Nephron (organoid): ENCODE measurements at regions not wholly inside any gene's neighbourhood (a gene's known extent, or its start where the extent isn't known, plus 50 kb on each side); places are given as distances from the start of the nearest gene placed in this dataset.

ENCODE experiments used
- H3K27ac Mint-ChIP-seq, 3 experiments: 2 replicates each; pipeline ENCODE4 v1.8.0; 2020; ENCODE audit warnings: mixed read lengths in 3 of 3, mild to moderate bottlenecking in 2 of 3, moderate library complexity in 1 of 3
- H3K27me3 Mint-ChIP-seq: 2 replicates; pipeline ENCODE4 v1.8.0; 2021; ENCODE audit warnings: low read depth, mild to moderate bottlenecking, moderate library complexity, mixed read lengths
- H3K36me3 Mint-ChIP-seq: 2 replicates; pipeline ENCODE4 v1.8.0; 2020; ENCODE audit warnings: low read depth, mixed read lengths
- H3K4me1 Mint-ChIP-seq: 2 replicates; pipeline ENCODE4 v1.8.0; 2020; ENCODE audit warnings: mixed read lengths
- H3K4me3 Mint-ChIP-seq, 3 experiments: 2 replicates each; pipeline ENCODE4 v1.8.0; 2020; ENCODE audit warnings: mild to moderate bottlenecking in 3 of 3, mixed read lengths in 3 of 3, moderate library complexity in 2 of 3
- H3K9me3 Mint-ChIP-seq: 2 replicates; pipeline ENCODE4 v1.8.0; 2020; ENCODE audit warnings: mixed read lengths
- TF ChIP-seq, protein P1 (sequence below), 3 experiments: fragments of 200-600 bp; sonication (generic); IDR thresholded peaks; one replicate each; pipeline ENCODE4 v1.5.0; 2021; ENCODE audit warnings: antibody characterized with exemption in 3 of 3; ENCODE audit not compliant: unreplicated experiment in 3 of 3

DNA sequence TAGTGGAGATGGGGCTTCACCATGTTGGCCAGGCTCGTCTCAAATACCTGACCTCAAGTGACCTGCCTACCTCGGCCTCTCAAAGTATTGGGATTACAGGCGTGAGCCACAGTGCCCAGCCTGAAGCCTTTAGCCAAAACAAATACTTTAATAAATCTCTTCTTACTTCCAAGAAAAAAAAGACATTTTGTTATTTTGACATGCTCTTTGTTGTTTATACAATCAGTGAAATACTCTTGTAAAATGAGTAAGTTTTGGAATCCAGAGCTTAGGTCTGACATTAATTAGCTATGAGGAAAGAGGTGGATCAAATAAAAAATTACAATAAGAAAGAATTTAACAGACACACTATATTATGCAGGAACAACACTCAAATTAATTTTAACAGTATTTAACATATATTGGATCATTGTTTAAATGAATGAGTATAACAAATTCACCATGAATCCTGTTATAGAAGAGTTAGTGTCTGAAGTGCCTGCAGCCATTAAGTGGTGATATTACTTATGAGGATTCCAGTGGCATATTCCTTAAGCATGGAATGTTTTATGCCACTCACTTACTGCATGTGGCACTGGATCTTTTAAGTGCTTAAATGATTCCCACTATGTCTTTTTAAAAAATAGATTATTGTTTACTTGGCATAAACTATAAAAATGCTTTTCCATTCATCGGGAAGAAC, 260.1 kb upstream of the GIMD1 start:
- H3K27ac Mint-ChIP-seq, result no peak overlapping the region
- no peaks in the 10 kb centered on the region for H3K9me3 Mint-ChIP-seq
- peaks cover 6% of the 10 kb centered on the region for H3K4me1 Mint-ChIP-seq
- no peak overlapping the region for H3K4me3 Mint-ChIP-seq
- TF ChIP-seq, protein P1, sequence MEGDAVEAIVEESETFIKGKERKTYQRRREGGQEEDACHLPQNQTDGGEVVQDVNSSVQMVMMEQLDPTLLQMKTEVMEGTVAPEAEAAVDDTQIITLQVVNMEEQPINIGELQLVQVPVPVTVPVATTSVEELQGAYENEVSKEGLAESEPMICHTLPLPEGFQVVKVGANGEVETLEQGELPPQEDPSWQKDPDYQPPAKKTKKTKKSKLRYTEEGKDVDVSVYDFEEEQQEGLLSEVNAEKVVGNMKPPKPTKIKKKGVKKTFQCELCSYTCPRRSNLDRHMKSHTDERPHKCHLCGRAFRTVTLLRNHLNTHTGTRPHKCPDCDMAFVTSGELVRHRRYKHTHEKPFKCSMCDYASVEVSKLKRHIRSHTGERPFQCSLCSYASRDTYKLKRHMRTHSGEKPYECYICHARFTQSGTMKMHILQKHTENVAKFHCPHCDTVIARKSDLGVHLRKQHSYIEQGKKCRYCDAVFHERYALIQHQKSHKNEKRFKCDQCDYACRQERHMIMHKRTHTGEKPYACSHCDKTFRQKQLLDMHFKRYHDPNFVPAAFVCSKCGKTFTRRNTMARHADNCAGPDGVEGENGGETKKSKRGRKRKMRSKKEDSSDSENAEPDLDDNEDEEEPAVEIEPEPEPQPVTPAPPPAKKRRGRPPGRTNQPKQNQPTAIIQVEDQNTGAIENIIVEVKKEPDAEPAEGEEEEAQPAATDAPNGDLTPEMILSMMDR (IDR thresholded peaks at IDR 0.05; ENCODE audit: unreplicated experiment in 3 of 3), result no peak
- no peaks in the 10 kb centered on the region for H3K27me3 Mint-ChIP-seq
- H3K36me3 Mint-ChIP-seq, result no peaks in the 10 kb centered on the region

DNA sequence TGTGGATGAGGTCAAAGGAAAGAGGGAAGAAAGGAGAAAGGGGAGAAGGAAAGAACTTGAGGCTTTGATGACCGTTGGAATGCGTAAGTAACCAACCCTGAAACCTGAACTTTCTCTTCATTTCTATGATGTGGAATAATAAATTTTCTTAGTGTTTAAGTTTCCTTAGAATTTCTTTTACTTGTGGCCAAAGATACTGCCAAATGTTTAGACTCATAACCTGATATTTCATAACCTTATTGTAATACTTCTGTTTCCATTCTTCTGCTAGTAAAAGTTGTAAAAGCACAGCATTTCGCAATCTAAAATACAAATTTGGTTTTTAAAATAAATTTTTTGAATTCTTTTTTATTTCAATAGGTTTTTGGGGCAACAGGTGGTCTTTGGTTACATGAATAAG, 258.5 kb upstream of the GIMD1 start:
- Mint-ChIP-seq H3K27me3 (no peaks in the 10 kb centered on the region), H3K9me3 (no peaks in the 10 kb centered on the region), H3K4me1 (peaks cover 6% of the 10 kb centered on the region), H3K36me3 (no peaks in the 10 kb centered on the region), H3K27ac (no peak overlapping the region), H3K4me3 (no peak overlapping the region)
- TF ChIP-seq, protein P1 (IDR thresholded peaks at IDR 0.05; ENCODE audit: unreplicated experiment in 3 of 3), result no peak

DNA sequence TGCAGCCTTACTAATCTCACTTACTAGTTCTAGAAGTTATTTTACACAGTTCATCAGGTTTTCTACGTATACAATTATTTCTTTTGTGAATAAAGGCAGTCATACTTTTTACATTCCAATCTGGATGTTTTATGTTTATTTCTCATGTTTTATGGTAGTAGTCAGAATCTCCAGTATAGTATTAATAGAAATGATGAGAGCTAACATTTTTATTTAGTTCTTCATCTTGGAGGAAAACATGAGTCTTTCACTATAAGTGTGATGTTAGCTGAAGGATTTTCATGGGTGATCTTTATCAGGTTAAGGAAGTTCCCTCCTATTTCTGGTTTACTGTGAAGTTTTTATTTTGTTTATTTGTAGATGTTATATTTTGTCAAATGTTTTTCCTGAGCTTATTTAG, 256.1 kb upstream of the GIMD1 start:
- no peak overlapping the region for H3K27ac Mint-ChIP-seq
- H3K27me3 Mint-ChIP-seq, result no peaks in the 10 kb centered on the region
- H3K36me3 Mint-ChIP-seq, result no peaks in the 10 kb centered on the region
- no peaks in the 10 kb centered on the region for H3K9me3 Mint-ChIP-seq
- H3K4me1 Mint-ChIP-seq, result peaks cover 5% of the 10 kb centered on the region
- H3K4me3 Mint-ChIP-seq, result no peak overlapping the region
- TF ChIP-seq, protein P1 (IDR thresholded peaks at IDR 0.05; ENCODE audit: unreplicated experiment in 3 of 3), result no peak

DNA sequence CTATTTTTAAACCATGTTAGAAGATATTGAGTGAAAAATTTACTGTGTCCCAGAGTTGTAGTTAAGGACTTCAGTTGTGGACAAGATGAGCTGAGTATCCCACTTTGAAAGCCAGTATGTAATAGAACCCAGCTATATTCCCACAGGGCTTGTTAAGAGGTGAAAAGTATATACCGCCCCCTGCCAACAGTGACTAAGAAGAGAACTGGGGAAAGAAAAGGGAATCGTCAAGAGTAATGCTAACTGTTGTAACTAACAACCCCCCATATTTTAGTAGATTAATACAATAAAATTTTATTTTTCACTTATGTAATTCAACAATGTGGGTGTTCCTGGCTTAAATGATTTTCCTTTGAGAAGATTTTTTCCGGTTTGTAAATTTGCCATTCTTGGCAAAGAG, 250.4 kb upstream of the GIMD1 start:
- no peak overlapping the region for H3K27ac Mint-ChIP-seq
- H3K9me3 Mint-ChIP-seq, result no peaks in the 10 kb centered on the region
- H3K4me3 Mint-ChIP-seq, result no peak overlapping the region
- H3K4me1 Mint-ChIP-seq, result peaks cover 11% of the 10 kb centered on the region
- TF ChIP-seq, protein P1 (IDR thresholded peaks at IDR 0.05; ENCODE audit: unreplicated experiment in 3 of 3), result no peak
- no peaks in the 10 kb centered on the region for H3K36me3 Mint-ChIP-seq
- H3K27me3 Mint-ChIP-seq, result no peaks in the 10 kb centered on the region

DNA sequence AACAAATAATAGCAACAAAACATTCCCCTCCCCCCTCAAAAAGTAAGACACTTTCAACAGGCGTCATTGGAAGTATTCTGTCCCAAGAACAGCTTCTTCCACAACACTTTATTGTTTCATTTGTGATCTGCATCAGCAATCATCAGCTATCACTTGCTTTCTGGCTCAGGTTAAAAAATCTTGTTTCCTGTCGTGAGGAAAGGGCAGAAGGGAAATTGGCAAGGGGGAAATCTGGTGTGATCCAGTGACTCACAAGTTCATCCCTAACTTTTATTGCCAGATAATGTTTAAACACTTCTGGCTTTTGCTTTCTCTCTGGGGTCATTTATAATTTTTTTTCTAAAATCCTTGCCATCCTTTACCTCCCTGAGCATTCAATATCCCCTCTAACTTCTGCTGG, 247.4 kb upstream of the GIMD1 start:
- H3K36me3 Mint-ChIP-seq, result no peaks in the 10 kb centered on the region
- H3K27ac Mint-ChIP-seq, result peak overlapping the region in 1 of 3 experiments; percentile 49
- TF ChIP-seq, protein P1 (IDR thresholded peaks at IDR 0.05; ENCODE audit: unreplicated experiment in 3 of 3), result no peak
- no peak overlapping the region for H3K4me3 Mint-ChIP-seq
- H3K27me3 Mint-ChIP-seq, result no peaks in the 10 kb centered on the region
- peaks cover 1% of the 10 kb centered on the region for H3K9me3 Mint-ChIP-seq
- H3K4me1 Mint-ChIP-seq, result peaks cover 11% of the 10 kb centered on the region

DNA sequence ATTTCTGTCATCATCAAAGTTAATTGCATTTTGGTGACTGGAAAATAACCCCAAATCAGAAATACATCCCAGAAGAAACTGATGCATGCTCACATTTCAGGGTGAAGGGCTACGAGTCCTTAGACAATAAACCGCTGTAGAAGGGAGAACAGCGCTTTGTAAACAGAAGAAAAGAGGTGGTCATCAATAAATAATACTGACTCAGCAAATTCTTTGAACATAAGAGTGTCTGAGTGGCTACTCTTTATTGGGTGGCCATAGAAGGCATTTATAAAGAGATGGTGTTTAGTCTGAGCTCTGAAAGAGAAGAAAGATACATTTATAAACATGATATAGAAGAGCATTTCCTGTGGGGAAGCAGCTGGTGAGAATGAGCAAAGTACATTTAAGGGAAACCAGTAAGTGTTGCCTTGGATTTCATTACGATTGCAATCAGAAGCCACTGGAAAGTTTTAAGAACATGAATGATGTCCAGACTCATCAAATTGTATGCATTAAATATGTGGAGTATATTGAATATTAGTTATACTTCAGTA, 246.9 kb upstream of the GIMD1 start:
- Mint-ChIP-seq H3K27me3 (no peaks in the 10 kb centered on the region), H3K27ac (peak overlapping the region; percentile 49 to 68 (median 59)), H3K9me3 (peaks cover 3% of the 10 kb centered on the region), H3K36me3 (no peaks in the 10 kb centered on the region), H3K4me1 (peaks cover 11% of the 10 kb centered on the region), H3K4me3 (no peak overlapping the region)
- TF ChIP-seq, protein P1 (IDR thresholded peaks at IDR 0.05; ENCODE audit: unreplicated experiment in 3 of 3), result no peak
